SK-N-MC (cell line): ENCODE measurements at regions not wholly inside any gene's neighbourhood (a gene's known extent, or its start where the extent isn't known, plus 50 kb on each side); places are given as distances from the start of the nearest gene placed in this dataset.

Source experiments
- EZH2 ChIP-seq: fragments of 200-600 bp; sonication (generic); IDR thresholded peaks from one replicate; pipeline ENCODE4 v1.6.1; 2017; ENCODE audit warnings: antibody characterized with exemption
- POLR2AphosphoS5 ChIP-seq: IDR thresholded peaks from 2 replicates; pipeline ENCODE4 v1.6.1; 2012; ENCODE audit warnings: mild to moderate bottlenecking, low read depth, low read length, borderline replicate concordance

- TF ChIP-seq POLR2AphosphoS5, result no peak
- no peak for TF ChIP-seq EZH2
Measured at GRCh38 chr15:37550360-37551024, 383.9 kb upstream of the TMCO5A start.
